Thyroid gland (tissue), 4 donors: ENCODE measurements at regions not wholly inside any gene's neighbourhood (a gene's known extent, or its start where the extent isn't known, plus 50 kb on each side); places are given as distances from the start of the nearest gene placed in this dataset.

Source experiments
- CTCF ChIP-seq, 6 experiments: fragments of 200-600 bp in 3 of 6; fragments of 450-650 bp in 3 of 6; sonication (generic) in 3 of 6; IDR thresholded peaks; one replicate each; pipeline ENCODE4 v1.5.1; 2016 to 2019; ENCODE audit warnings: antibody characterized with exemption in 6 of 6, mild to moderate bottlenecking in 2 of 6, inconsistent platforms in 1 of 6, moderate library complexity in 1 of 6
- POLR2A ChIP-seq, 2 donors: fragments of 450-650 bp; IDR thresholded peaks; one replicate each; pipeline ENCODE4 v1.6.1; 2017; ENCODE audit warnings: antibody characterized with exemption in 2 of 2, mild to moderate bottlenecking in 2 of 2, moderate library complexity in 1 of 2

- TF ChIP-seq POLR2A (IDR thresholded peaks at IDR 0.05) (no peak), CTCF (IDR thresholded peaks at IDR 0.05) (no peak)
These were observed 70.2 kb upstream of the KCND3 start for GRCh38 chr1:112059679-112060078.
